ENCODE measurements at regions not wholly inside any gene's neighbourhood (a gene's known extent, or its start where the extent isn't known, plus 50 kb on each side); places are given as distances from the start of the nearest gene placed in this dataset.

GRCh38 chr6:167695831-167696230 lies 130.9 kb upstream of the AFDN start:
- TF ChIP-seq EZH2 (IDR thresholded peaks at IDR 0.05) (no peak), POLR2AphosphoS5 (IDR thresholded peaks at IDR 0.05; ENCODE audit: borderline replicate concordance, low read depth, low read length) (no peak)
